Liver (tissue), 8 donors: ENCODE measurements at regions not wholly inside any gene's neighbourhood (a gene's known extent, or its start where the extent isn't known, plus 50 kb on each side); places are given as distances from the start of the nearest gene placed in this dataset.

Experiments
- DNase-seq: peaks from one replicate; pipeline ENCODE4 v3.0.0-alpha.2; 2017; ENCODE audit warnings: low spot score
- H3K27ac ChIP-seq, 2 donors: one replicate each; pipeline ENCODE4 v1.7.0; 2013; ENCODE audit warnings: inconsistent platforms in 2 of 2, low read length in 2 of 2, control low read depth in 1 of 2, low read depth in 1 of 2, mild to moderate bottlenecking in 1 of 2
- H3K27me3 ChIP-seq, 4 donors: one replicate each; pipeline versions ENCODE4 v1.6.1 to v1.7.0; 2013; ENCODE audit warnings: low read length in 3 of 4, inconsistent platforms in 1 of 4, mild to moderate bottlenecking in 1 of 4, moderate library complexity in 1 of 4; ENCODE audit not compliant: control insufficient read depth in 4 of 4, insufficient read depth in 4 of 4
- H3K36me3 ChIP-seq, 4 donors: one replicate each; pipeline versions ENCODE4 v1.6.1 to v1.7.0; 2013; ENCODE audit warnings: low read length in 3 of 4, mild to moderate bottlenecking in 3 of 4, low read depth in 1 of 4, moderate library complexity in 1 of 4; ENCODE audit not compliant: control insufficient read depth in 4 of 4, insufficient read depth in 3 of 4
- H3K4me1 ChIP-seq, 4 donors: one replicate each; pipeline versions ENCODE4 v1.6.1 to v1.7.0; 2013; ENCODE audit warnings: low read length in 3 of 4, mild to moderate bottlenecking in 3 of 4, moderate library complexity in 1 of 4; ENCODE audit not compliant: control insufficient read depth in 4 of 4, insufficient read depth in 4 of 4
- H3K4me3 ChIP-seq, 3 donors: one replicate each; pipeline versions ENCODE4 v1.6.1 to v1.7.0; 2013; ENCODE audit warnings: low read length in 3 of 3, control low read depth in 1 of 3, low read depth in 1 of 3, mild to moderate bottlenecking in 1 of 3
- H3K9ac ChIP-seq, 2 donors: one replicate each; pipeline ENCODE4 v1.7.0; 2013; ENCODE audit warnings: low read length in 2 of 2, mild to moderate bottlenecking in 2 of 2, moderate library complexity in 2 of 2, control low read depth in 1 of 2, low read depth in 1 of 2
- H3K9me3 ChIP-seq, 4 donors: one replicate each; pipeline versions ENCODE4 v1.6.1 to v1.7.0; 2013; ENCODE audit warnings: low read length in 3 of 4; ENCODE audit not compliant: control insufficient read depth in 4 of 4
- ATF3 ChIP-seq: IDR thresholded peaks from 2 replicates; pipeline ENCODE4 v1.6.1; 2016; ENCODE audit warnings: antibody characterized with exemption
- EGR1 ChIP-seq, 2 donors: IDR thresholded peaks; 2 replicates each; pipeline ENCODE4 v1.6.1; 2016 to 2018; ENCODE audit warnings: antibody characterized with exemption in 2 of 2, low read depth in 2 of 2
- FOXA1 ChIP-seq: IDR thresholded peaks from 2 replicates; pipeline ENCODE4 v1.6.1; 2016; ENCODE audit warnings: antibody characterized with exemption
- FOXA2 ChIP-seq: IDR thresholded peaks from 2 replicates; pipeline ENCODE4 v1.6.1; 2016; ENCODE audit warnings: antibody characterized with exemption
- GABPA ChIP-seq, 2 donors: IDR thresholded peaks in 1 of 2; conservative IDR thresholded peaks in 1 of 2; 2 replicates each; pipeline ENCODE4 v1.6.1; 2016; ENCODE audit warnings: antibody characterized with exemption in 2 of 2, mild to moderate bottlenecking in 1 of 2, moderate library complexity in 1 of 2
- HNF4A ChIP-seq, 2 donors: conservative IDR thresholded peaks; 2 replicates each; pipeline ENCODE4 v1.6.1; 2016; ENCODE audit warnings: antibody characterized with exemption in 2 of 2, mild to moderate bottlenecking in 2 of 2
- HNF4G ChIP-seq: IDR thresholded peaks from 2 replicates; pipeline ENCODE4 v1.6.1; 2016; ENCODE audit warnings: antibody characterized with exemption
- JUND ChIP-seq, 2 donors: IDR thresholded peaks; 2 replicates each; pipeline ENCODE4 v1.6.1; 2016; ENCODE audit warnings: antibody characterized with exemption in 2 of 2
- MAX ChIP-seq: IDR thresholded peaks from 2 replicates; pipeline ENCODE4 v1.6.1; 2016; ENCODE audit warnings: antibody characterized with exemption
- NR2F2 ChIP-seq: IDR thresholded peaks from 2 replicates; pipeline ENCODE4 v1.6.1; 2016; ENCODE audit warnings: antibody characterized with exemption
- RAD21 ChIP-seq, 2 donors: IDR thresholded peaks; 2 replicates each; pipeline ENCODE4 v1.6.1; 2016; ENCODE audit warnings: antibody characterized with exemption in 2 of 2, mild to moderate bottlenecking in 2 of 2
- RXRA ChIP-seq, 2 donors: IDR thresholded peaks; 2 replicates each; pipeline ENCODE4 v1.6.1; 2017 to 2018; ENCODE audit warnings: antibody characterized with exemption in 2 of 2, mild to moderate bottlenecking in 1 of 2
- SP1 ChIP-seq: IDR thresholded peaks from 2 replicates; pipeline ENCODE4 v1.6.1; 2018; ENCODE audit warnings: antibody characterized with exemption, mild to moderate bottlenecking
- TAF1 ChIP-seq: conservative IDR thresholded peaks from 2 replicates; pipeline ENCODE4 v1.6.1; 2016; ENCODE audit warnings: antibody characterized with exemption, mild to moderate bottlenecking
- YY1 ChIP-seq: IDR thresholded peaks from 2 replicates; pipeline ENCODE4 v1.6.1; 2016; ENCODE audit warnings: antibody characterized with exemption, mild to moderate bottlenecking
- ZBTB33 ChIP-seq: IDR thresholded peaks from 2 replicates; pipeline ENCODE4 v1.6.1; 2016; ENCODE audit warnings: antibody characterized with exemption
- WGBS: extraction: QIAGEN DNeasy Blood & Tissue Kit; methylation state at CpG from one replicate; pipeline ENCODE4 v1.1.7; 2013; 5-methylcytosine and 5-hydroxymethylcytosine counted together
- TF ChIP-seq, protein P1 (sequence below): IDR thresholded peaks from 2 replicates; pipeline ENCODE4 v1.6.1; 2016; ENCODE audit warnings: antibody characterized with exemption, mild to moderate bottlenecking
- TF ChIP-seq, protein P2 (sequence below): fragments of 150-350 bp; IDR thresholded peaks from 2 replicates; pipeline ENCODE4 v1.5.1; 2017; ENCODE audit warnings: improper control_type of control experiment, low read depth, low read length; ENCODE audit not compliant: missing input control
- donor health status: healthy.
- donor health status: healthy.
- donor health status: healthy.
- donor health status: healthy.
- donor health status: healthy.

DNA sequence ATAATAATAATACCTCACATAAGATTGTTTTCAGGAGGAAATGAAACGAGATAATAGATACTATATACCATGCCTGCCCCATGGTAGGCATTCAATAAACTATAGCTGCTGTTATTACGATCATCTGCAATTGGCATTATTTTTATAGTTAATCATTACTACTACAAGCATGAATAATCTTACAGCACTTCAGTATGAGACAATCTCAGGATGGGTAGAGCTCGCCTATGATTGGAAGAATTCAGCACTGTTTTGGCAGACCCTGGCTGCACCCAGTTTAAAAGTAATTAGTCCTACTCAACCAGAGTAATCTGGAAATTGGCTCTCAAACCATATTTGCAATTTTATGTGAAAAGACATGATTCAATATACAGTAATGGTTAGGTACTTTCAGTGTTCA lies 105.0 kb upstream of the DPYD start (continued):
- TF ChIP-seq, protein P1, sequence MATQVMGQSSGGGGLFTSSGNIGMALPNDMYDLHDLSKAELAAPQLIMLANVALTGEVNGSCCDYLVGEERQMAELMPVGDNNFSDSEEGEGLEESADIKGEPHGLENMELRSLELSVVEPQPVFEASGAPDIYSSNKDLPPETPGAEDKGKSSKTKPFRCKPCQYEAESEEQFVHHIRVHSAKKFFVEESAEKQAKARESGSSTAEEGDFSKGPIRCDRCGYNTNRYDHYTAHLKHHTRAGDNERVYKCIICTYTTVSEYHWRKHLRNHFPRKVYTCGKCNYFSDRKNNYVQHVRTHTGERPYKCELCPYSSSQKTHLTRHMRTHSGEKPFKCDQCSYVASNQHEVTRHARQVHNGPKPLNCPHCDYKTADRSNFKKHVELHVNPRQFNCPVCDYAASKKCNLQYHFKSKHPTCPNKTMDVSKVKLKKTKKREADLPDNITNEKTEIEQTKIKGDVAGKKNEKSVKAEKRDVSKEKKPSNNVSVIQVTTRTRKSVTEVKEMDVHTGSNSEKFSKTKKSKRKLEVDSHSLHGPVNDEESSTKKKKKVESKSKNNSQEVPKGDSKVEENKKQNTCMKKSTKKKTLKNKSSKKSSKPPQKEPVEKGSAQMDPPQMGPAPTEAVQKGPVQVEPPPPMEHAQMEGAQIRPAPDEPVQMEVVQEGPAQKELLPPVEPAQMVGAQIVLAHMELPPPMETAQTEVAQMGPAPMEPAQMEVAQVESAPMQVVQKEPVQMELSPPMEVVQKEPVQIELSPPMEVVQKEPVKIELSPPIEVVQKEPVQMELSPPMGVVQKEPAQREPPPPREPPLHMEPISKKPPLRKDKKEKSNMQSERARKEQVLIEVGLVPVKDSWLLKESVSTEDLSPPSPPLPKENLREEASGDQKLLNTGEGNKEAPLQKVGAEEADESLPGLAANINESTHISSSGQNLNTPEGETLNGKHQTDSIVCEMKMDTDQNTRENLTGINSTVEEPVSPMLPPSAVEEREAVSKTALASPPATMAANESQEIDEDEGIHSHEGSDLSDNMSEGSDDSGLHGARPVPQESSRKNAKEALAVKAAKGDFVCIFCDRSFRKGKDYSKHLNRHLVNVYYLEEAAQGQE: no peak

DNA sequence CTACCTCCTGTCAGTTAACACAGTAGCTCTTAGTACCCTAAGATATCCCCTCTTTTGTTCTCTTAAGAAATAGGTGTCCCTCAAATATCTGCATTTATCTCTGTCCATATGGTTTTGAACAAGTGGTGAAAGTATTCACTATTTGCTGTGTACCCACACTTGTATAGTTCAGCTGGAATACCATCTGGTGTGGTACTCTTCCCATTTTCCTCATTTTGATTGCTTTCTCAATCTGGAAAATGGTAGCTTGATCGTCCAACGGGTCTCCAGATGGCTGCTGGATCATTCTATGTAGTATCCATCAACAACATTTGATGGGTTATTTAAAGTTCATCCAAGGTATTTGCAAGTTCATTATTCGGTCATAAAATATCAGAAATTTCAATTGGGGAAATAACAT lies 100.3 kb upstream of the DPYD start:
- 89% methylated on average over 3 of the region's 3 CpGs for WGBS
- Histone ChIP-seq H3K9ac (no peak overlapping the region), H3K4me1 (no peaks in the 10 kb centered on the region), H3K27me3 (no peaks in the 10 kb centered on the region), H3K4me3 (no peak overlapping the region), H3K36me3 (no peaks in the 10 kb centered on the region), H3K9me3 (no peaks in the 10 kb centered on the region), H3K27ac (no peak overlapping the region)
- TF ChIP-seq, protein P1: no peak
- TF ChIP-seq HNF4G (no peak), TAF1 (no peak), NR2F2 (no peak), JUND (IDR thresholded peaks at IDR 0.05) (no peak), SP1 (no peak), YY1 (no peak), FOXA2 (no peak), GABPA (IDR thresholded peaks at IDR 0.05 in 1 of 2, conservative IDR thresholded peaks at IDR 0.05 in 1 of 2) (no peak), ATF3 (no peak), RAD21 (IDR thresholded peaks at IDR 0.05) (no peak), EGR1 (IDR thresholded peaks at IDR 0.05; ENCODE audit: low read depth in 2 of 2) (no peak), FOXA1 (no peak), HNF4A (conservative IDR thresholded peaks at IDR 0.05) (no peak), MAX (no peak), ZBTB33 (no peak), RXRA (IDR thresholded peaks at IDR 0.05) (no peak)
- TF ChIP-seq, protein P2, sequence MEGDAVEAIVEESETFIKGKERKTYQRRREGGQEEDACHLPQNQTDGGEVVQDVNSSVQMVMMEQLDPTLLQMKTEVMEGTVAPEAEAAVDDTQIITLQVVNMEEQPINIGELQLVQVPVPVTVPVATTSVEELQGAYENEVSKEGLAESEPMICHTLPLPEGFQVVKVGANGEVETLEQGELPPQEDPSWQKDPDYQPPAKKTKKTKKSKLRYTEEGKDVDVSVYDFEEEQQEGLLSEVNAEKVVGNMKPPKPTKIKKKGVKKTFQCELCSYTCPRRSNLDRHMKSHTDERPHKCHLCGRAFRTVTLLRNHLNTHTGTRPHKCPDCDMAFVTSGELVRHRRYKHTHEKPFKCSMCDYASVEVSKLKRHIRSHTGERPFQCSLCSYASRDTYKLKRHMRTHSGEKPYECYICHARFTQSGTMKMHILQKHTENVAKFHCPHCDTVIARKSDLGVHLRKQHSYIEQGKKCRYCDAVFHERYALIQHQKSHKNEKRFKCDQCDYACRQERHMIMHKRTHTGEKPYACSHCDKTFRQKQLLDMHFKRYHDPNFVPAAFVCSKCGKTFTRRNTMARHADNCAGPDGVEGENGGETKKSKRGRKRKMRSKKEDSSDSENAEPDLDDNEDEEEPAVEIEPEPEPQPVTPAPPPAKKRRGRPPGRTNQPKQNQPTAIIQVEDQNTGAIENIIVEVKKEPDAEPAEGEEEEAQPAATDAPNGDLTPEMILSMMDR: no peak
- no peak for DNase-seq
